WTC11 (cell line): ENCODE measurements at regions not wholly inside any gene's neighbourhood (a gene's known extent, or its start where the extent isn't known, plus 50 kb on each side); places are given as distances from the start of the nearest gene placed in this dataset.

Source experiments
- ATAC-seq: fragments of 200-7000 bp; cut with Tn5 transposase; 2 replicates; pipeline ENCODE4 v1.10.0; 2021; ENCODE audit warnings: mild to moderate bottlenecking, moderate library complexity
- CTCF ChIA-PET: fragments of 300-600 bp; sonication (Branson Sonifier 250); formaldehyde crosslinking; loops from one replicate; lab custom pipeline; 2021; ENCODE audit warnings: antibody characterized with exemption; lab: Charles Lee
- POLR2A ChIA-PET: fragments of 350-600 bp; sonication (Branson Sonifier 250); formaldehyde crosslinking; loops from one replicate; lab custom pipeline; 2021; ENCODE audit warnings: antibody characterized with exemption; lab: Charles Lee
- DNase-seq: peaks from one replicate; pipeline ENCODE4 v3.0.0; 2021; ENCODE audit warnings: low spot score
- H3K27ac Mint-ChIP-seq: 2 replicates; pipeline ENCODE4 v1.8.0; 2021; ENCODE audit warnings: mixed read lengths
- H3K27me3 Mint-ChIP-seq: 2 replicates; pipeline ENCODE4 v1.8.0; 2021; ENCODE audit warnings: low read depth, mild to moderate bottlenecking, moderate library complexity, mixed read lengths
- H3K36me3 Mint-ChIP-seq: 2 replicates; pipeline ENCODE4 v1.8.0; 2021; ENCODE audit warnings: mixed read lengths
- H3K4me1 Mint-ChIP-seq: 2 replicates; pipeline ENCODE4 v1.8.0; 2022; ENCODE audit warnings: mixed read lengths
- H3K4me3 Mint-ChIP-seq: 2 replicates; pipeline ENCODE4 v1.8.0; 2021; ENCODE audit warnings: mild to moderate bottlenecking, moderate library complexity, mixed read lengths
- H3K9me3 Mint-ChIP-seq: 2 replicates; pipeline ENCODE4 v1.8.0; 2021; ENCODE audit warnings: mixed read lengths
- AFF4 ChIP-seq: sonication (generic); formaldehyde crosslinking; IDR thresholded peaks from 2 replicates; pipeline ENCODE4 v1.8.1; 2023; ENCODE audit warnings: mild to moderate bottlenecking, missing genetic modification reagents, borderline replicate concordance
- ATF3 ChIP-seq: sonication (generic); formaldehyde crosslinking; conservative IDR thresholded peaks from 2 replicates; pipeline ENCODE4 v1.8.1; 2022; ENCODE audit warnings: mild to moderate bottlenecking, missing genetic modification reagents
- CDX4 ChIP-seq: fragments of 250-450 bp; sonication (Bioruptor Pico); IDR thresholded peaks from 2 replicates; pipeline ENCODE4 v1.9.0; 2021; ENCODE audit warnings: moderate library complexity, mild to moderate bottlenecking, inconsistent platforms, borderline replicate concordance
- E2F4 ChIP-seq: sonication (generic); formaldehyde crosslinking; IDR thresholded peaks from 2 replicates; pipeline ENCODE4 v1.8.1; 2022; ENCODE audit warnings: low read depth, mild to moderate bottlenecking, moderate library complexity, missing genetic modification reagents, borderline replicate concordance
- FOXP1 ChIP-seq: sonication (generic); formaldehyde crosslinking; IDR thresholded peaks from 2 replicates; pipeline ENCODE4 v1.8.0; 2022; ENCODE audit warnings: missing genetic modification reagents, mild to moderate bottlenecking, moderate library complexity, borderline replicate concordance
- NFYB ChIP-seq: sonication (generic); formaldehyde crosslinking; conservative IDR thresholded peaks from 2 replicates; pipeline ENCODE4 v1.8.0; 2022; ENCODE audit warnings: low read depth, missing genetic modification reagents
- PREB ChIP-seq: sonication (generic); formaldehyde crosslinking; IDR thresholded peaks from 2 replicates; pipeline ENCODE4 v1.8.1; 2022; ENCODE audit warnings: mild to moderate bottlenecking, missing genetic modification reagents, moderate library complexity, borderline replicate concordance
- RORB ChIP-seq: fragments of 250-450 bp; sonication (Bioruptor Pico); IDR thresholded peaks from 2 replicates; pipeline ENCODE4 v1.9.0; 2021; ENCODE audit warnings: mild to moderate bottlenecking
- TP53 ChIP-seq: sonication (generic); formaldehyde crosslinking; IDR thresholded peaks from 2 replicates; pipeline ENCODE4 v1.8.1; 2023; ENCODE audit warnings: mild to moderate bottlenecking, missing genetic modification reagents
- USF1 ChIP-seq: sonication (generic); formaldehyde crosslinking; IDR thresholded peaks from 2 replicates; pipeline ENCODE4 v1.8.0; 2022; ENCODE audit warnings: mild to moderate bottlenecking, missing genetic modification reagents
- USF2 ChIP-seq: sonication (generic); formaldehyde crosslinking; IDR thresholded peaks from 2 replicates; pipeline ENCODE4 v1.8.1; 2023; ENCODE audit warnings: mild to moderate bottlenecking, missing genetic modification reagents, moderate library complexity
- ZNF219 ChIP-seq: sonication (generic); formaldehyde crosslinking; IDR thresholded peaks from 2 replicates; pipeline ENCODE4 v1.8.0; 2023; ENCODE audit warnings: missing genetic modification reagents, mild to moderate bottlenecking, borderline replicate concordance
- ZNF232 ChIP-seq: sonication (generic); formaldehyde crosslinking; IDR thresholded peaks from 2 replicates; pipeline ENCODE4 v1.8.0; 2022; ENCODE audit warnings: mild to moderate bottlenecking, missing genetic modification reagents
- ZNF396 ChIP-seq: fragments of 250-450 bp; sonication (Bioruptor Pico); IDR thresholded peaks from 2 replicates; pipeline ENCODE4 v1.8.0; 2021; ENCODE audit warnings: mild to moderate bottlenecking, moderate library complexity, borderline replicate concordance

- TF ChIP-seq E2F4 (CRISPR knock-in tag) (no peak), PREB (CRISPR knock-in tag) (no peak), CDX4 (no peak), ATF3 (no peak), ZNF219 (CRISPR knock-in tag) (no peak), TP53 (CRISPR knock-in tag) (no peak)
- TF ChIP-seq, all 79 proteins: peak for 0
These were observed 508.5 kb downstream of the RPS24 start (continued) for GRCh38 chr10:78542141-78542489.

GRCh38 chr10:78542521-78542920, 508.9 kb downstream of the RPS24 start:
- POLR2A ChIA-PET = interaction anchor here (0.7 kb wide), 1 partner anchor 552 kb away, joined by 3 read pairs; no protein-coding TSS in a partner anchor

More at GRCh38 chr10:78542521-78542920, 508.9 kb downstream of the RPS24 start:
- no peaks in the 10 kb centered on the region for H3K36me3 Mint-ChIP-seq
- ATAC-seq (peak; percentile 77), DNase-seq (no peak)
- H3K4me3 Mint-ChIP-seq = no peak overlapping the region
- TF ChIP-seq USF2 (no peak), ZNF232 (CRISPR knock-in tag) (no peak), USF1 (CRISPR knock-in tag) (no peak), FOXP1 (CRISPR knock-in tag) (no peak), AFF4 (no peak), ZNF396 (CRISPR knock-in tag) (no peak), NFYB (CRISPR knock-in tag) (no peak), RORB (CRISPR knock-in tag) (no peak)
- H3K27me3 Mint-ChIP-seq = no peaks in the 10 kb centered on the region; the same call in 1 of the 2 replicates
- H3K9me3 Mint-ChIP-seq = peaks cover 13% of the 10 kb centered on the region
- no peak overlapping the region for H3K27ac Mint-ChIP-seq
- CTCF ChIA-PET = interaction anchor here (0.8 to 1.3 kb wide), 3 partner anchors 10 to 240 kb away, joined by 3 to 4 read pairs (median 4); no protein-coding TSS in a partner anchor
- H3K4me1 Mint-ChIP-seq = peaks cover 12% of the 10 kb centered on the region
